Endodermal cell (in vitro differentiated cells): ENCODE measurements at regions not wholly inside any gene's neighbourhood (a gene's known extent, or its start where the extent isn't known, plus 50 kb on each side); places are given as distances from the start of the nearest gene placed in this dataset.
"Not testable (repeated sequence)": the region's sequence is repeated elsewhere in the genome, so short reads cannot be mapped to it uniquely, and the experiment has no call there.

Experiments used
- DNase-seq: peaks from one replicate; pipeline ENCODE4 v3.0.0-alpha.2; 2017
- H3K27ac ChIP-seq: 2 replicates; pipeline ENCODE4 v1.5.1; 2013; ENCODE audit warnings: mild to moderate bottlenecking, low read depth, low read length, moderate library complexity
- H3K27me3 ChIP-seq: 2 replicates; pipeline ENCODE4 v1.6.1; 2013; ENCODE audit warnings: mild to moderate bottlenecking, low read length, moderate library complexity; ENCODE audit not compliant: insufficient read depth, control insufficient read depth, poor library complexity, severe bottlenecking
- H3K36me3 ChIP-seq: 2 replicates; pipeline ENCODE4 v1.7.0; 2013; ENCODE audit warnings: mild to moderate bottlenecking, low read length, moderate library complexity; ENCODE audit not compliant: control insufficient read depth, insufficient read depth
- H3K4me1 ChIP-seq: one replicate; pipeline ENCODE4 v1.7.0; 2013; ENCODE audit warnings: low read length; ENCODE audit not compliant: control insufficient read depth, insufficient read depth
- H3K4me3 ChIP-seq: 2 replicates; pipeline ENCODE4 v1.5.1; 2013; ENCODE audit warnings: mild to moderate bottlenecking, low read length, moderate library complexity
- H3K9ac ChIP-seq: 2 replicates; pipeline ENCODE4 v1.6.1; 2013; ENCODE audit warnings: mild to moderate bottlenecking, low read length, moderate library complexity; ENCODE audit not compliant: poor library complexity, severe bottlenecking; ENCODE audit errors: extremely low read depth
- H3K9me3 ChIP-seq: 2 replicates; pipeline ENCODE4 v1.6.1; 2013; ENCODE audit warnings: mild to moderate bottlenecking, low read length, moderate library complexity; ENCODE audit not compliant: control insufficient read depth
- H3K27ac Mint-ChIP-seq: 2 replicates; pipeline ENCODE4 v1.8.0; 2020; ENCODE audit warnings: mixed read lengths
- H3K27me3 Mint-ChIP-seq: 2 replicates; pipeline ENCODE4 v1.8.0; 2021; ENCODE audit warnings: mild to moderate bottlenecking, mixed read lengths; ENCODE audit not compliant: insufficient read depth
- H3K36me3 Mint-ChIP-seq: 2 replicates; pipeline ENCODE4 v1.8.0; 2020; ENCODE audit warnings: low read depth, mixed read lengths
- H3K4me1 Mint-ChIP-seq: 2 replicates; pipeline ENCODE4 v1.8.0; 2020; ENCODE audit warnings: mixed read lengths
- H3K4me3 Mint-ChIP-seq: 2 replicates; pipeline ENCODE4 v1.8.0; 2020; ENCODE audit warnings: mild to moderate bottlenecking, moderate library complexity, mixed read lengths
- H3K9me3 Mint-ChIP-seq: 2 replicates; pipeline ENCODE4 v1.8.0; 2020; ENCODE audit warnings: mild to moderate bottlenecking, mixed read lengths
- WGBS, 2 experiments: methylation state at CpG; one replicate each; pipeline versions ENCODE4 v1.1.5 to v1.1.7; 2013; ENCODE audit warnings: missing lambda C conversion rate in 2 of 2, mixed read lengths in 1 of 2; ENCODE audit not compliant: insufficient coverage in 1 of 2, insufficient read length in 1 of 2; 5-methylcytosine and 5-hydroxymethylcytosine counted together
- TF ChIP-seq, protein P1 (sequence below): fragments of 200-600 bp; sonication (generic); conservative IDR thresholded peaks from 2 replicates; pipeline ENCODE4 v1.5.0; 2021; ENCODE audit warnings: antibody characterized with exemption, mild to moderate bottlenecking

DNA sequence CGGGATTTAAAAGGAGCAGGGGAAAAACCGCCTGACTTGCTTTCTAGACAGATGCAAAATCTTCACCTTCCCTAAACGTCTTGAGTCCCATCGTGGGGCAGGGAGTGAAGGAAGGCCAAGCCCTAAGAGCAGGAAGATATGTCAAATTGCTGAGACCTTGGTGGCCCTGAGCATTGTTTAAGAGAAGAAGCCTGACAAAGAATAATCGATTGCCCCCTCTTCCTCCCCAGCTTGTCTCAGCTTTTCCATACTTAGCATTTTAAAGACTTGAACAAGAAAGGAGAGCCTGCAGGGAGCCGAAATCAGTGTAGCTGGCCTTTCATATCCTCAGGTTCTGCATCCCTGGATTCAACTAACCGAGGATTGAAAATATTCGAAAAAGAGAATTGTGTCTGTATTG is 157.6 kb upstream of the DLX2 start:
- H3K27me3 ChIP-seq: no peaks in the 10 kb centered on the region
- DNase-seq: no peak
- peaks cover 2% of the 10 kb centered on the region for H3K4me1 Mint-ChIP-seq
- no peaks in the 10 kb centered on the region for H3K9me3 ChIP-seq
- H3K27ac ChIP-seq: peak overlapping the region; percentile 58
- no peaks in the 10 kb centered on the region for H3K36me3 ChIP-seq
- no peak overlapping the region for H3K4me3 Mint-ChIP-seq
- no peak overlapping the region for H3K4me3 ChIP-seq
- TF ChIP-seq, protein P1, sequence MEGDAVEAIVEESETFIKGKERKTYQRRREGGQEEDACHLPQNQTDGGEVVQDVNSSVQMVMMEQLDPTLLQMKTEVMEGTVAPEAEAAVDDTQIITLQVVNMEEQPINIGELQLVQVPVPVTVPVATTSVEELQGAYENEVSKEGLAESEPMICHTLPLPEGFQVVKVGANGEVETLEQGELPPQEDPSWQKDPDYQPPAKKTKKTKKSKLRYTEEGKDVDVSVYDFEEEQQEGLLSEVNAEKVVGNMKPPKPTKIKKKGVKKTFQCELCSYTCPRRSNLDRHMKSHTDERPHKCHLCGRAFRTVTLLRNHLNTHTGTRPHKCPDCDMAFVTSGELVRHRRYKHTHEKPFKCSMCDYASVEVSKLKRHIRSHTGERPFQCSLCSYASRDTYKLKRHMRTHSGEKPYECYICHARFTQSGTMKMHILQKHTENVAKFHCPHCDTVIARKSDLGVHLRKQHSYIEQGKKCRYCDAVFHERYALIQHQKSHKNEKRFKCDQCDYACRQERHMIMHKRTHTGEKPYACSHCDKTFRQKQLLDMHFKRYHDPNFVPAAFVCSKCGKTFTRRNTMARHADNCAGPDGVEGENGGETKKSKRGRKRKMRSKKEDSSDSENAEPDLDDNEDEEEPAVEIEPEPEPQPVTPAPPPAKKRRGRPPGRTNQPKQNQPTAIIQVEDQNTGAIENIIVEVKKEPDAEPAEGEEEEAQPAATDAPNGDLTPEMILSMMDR: no peak
- no peaks in the 10 kb centered on the region for H3K4me1 ChIP-seq
- WGBS, 2 experiments: 43 to 58% methylated on average over 3 to 8 of the region's 8 CpGs
- no peak overlapping the region for H3K27ac Mint-ChIP-seq
- H3K36me3 Mint-ChIP-seq: no peaks in the 10 kb centered on the region
- H3K9ac ChIP-seq: no peak overlapping the region
- H3K27me3 Mint-ChIP-seq: no peaks in the 10 kb centered on the region
- peaks cover 4% of the 10 kb centered on the region for H3K9me3 Mint-ChIP-seq

DNA sequence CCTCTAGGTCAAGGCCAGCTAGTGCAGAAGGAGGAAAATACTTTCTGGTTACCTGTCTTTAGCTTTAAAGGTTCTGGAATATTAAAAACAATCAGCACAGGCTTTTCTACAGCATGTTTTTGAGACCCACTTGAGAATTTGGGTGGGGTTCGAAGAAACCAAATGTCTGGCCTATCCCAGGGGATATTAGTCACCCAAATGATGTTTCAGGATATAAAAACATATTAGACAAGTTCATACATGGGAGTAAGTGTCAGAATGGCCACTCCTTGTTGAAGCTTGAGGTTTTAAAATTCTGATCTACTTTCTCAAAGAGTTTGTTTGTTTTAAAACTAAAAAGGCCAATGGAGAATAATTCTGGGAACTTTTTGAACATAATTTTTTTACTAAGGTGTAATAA is 158.6 kb upstream of the DLX2 start:
- H3K4me1 ChIP-seq: no peaks in the 10 kb centered on the region
- Mint-ChIP-seq H3K4me1 (peaks cover 2% of the 10 kb centered on the region), H3K9me3 (peaks cover 7% of the 10 kb centered on the region), H3K27ac (no peak overlapping the region), H3K36me3 (no peaks in the 10 kb centered on the region), H3K27me3 (no peaks in the 10 kb centered on the region), H3K4me3 (no peak overlapping the region)
- H3K4me3 ChIP-seq: no peak overlapping the region
- TF ChIP-seq, protein P1: no peak
- no peak overlapping the region for H3K9ac ChIP-seq
- H3K9me3 ChIP-seq: no peaks in the 10 kb centered on the region
- H3K36me3 ChIP-seq: no peaks in the 10 kb centered on the region
- DNase-seq: no peak
- 93 to 100% methylated on average over 1 of the region's 1 CpG for whole genome bisulfite sequencing, 2 experiments
- no peaks in the 10 kb centered on the region for H3K27me3 ChIP-seq
- peak overlapping the region; percentile 2 for H3K27ac ChIP-seq

DNA sequence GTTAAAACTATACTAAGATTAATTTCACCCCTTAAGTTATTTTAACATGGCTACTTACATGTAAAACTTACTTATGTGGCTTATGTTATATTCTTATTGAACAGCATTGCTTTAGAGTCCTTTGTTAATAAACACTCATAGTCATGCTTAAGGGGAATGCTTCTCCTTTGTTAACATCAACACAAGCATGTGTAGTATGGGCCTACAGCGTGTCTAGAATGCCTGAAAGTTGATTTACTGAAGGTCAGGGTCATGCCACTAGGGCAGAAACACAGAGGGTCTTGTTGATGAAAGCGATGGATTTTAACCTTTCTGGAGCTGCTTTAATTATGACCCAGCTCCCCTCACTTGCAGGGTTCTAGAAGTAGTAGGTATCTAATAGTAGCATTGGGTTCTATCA is 159.8 kb upstream of the DLX2 start:
- no peaks in the 10 kb centered on the region for H3K9me3 ChIP-seq
- peaks cover 3% of the 10 kb centered on the region for H3K27me3 Mint-ChIP-seq
- H3K27ac Mint-ChIP-seq: no peak overlapping the region
- H3K27ac ChIP-seq: no peak overlapping the region
- H3K9me3 Mint-ChIP-seq: peaks cover 8% of the 10 kb centered on the region
- TF ChIP-seq, protein P1: no peak
- no peak for DNase-seq
- H3K4me3 ChIP-seq: no peak overlapping the region
- H3K9ac ChIP-seq: no peak overlapping the region
- 94% methylated on average over 2 of the region's 2 CpGs; no CpG with 5 or more reads in 1 of the 2 experiments for WGBS, 2 experiments
- H3K4me1 Mint-ChIP-seq: peaks cover 2% of the 10 kb centered on the region
- no peaks in the 10 kb centered on the region for H3K4me1 ChIP-seq
- H3K4me3 Mint-ChIP-seq: no peak overlapping the region
- no peaks in the 10 kb centered on the region for H3K36me3 ChIP-seq
- H3K36me3 Mint-ChIP-seq: no peaks in the 10 kb centered on the region
- no peaks in the 10 kb centered on the region for H3K27me3 ChIP-seq

DNA sequence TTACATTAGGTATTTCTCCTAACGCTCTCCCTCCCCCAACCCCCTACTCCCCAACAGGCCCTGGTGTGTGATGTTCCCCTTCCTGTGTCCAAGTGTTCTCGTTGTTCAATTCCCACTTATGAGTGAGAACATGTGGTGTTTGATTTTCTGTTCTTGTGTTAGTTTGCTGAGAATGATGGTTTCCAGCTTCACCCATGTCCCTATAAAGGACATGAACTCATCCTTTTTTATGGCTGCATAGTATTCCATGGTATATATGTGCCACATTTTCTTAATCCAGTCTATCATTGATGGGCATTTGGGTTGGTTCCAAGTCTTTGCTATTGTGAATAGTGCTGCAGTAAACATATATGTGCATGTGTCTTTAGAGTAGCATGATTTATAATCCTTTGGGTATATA is 162.1 kb upstream of the DLX2 start:
- H3K27ac Mint-ChIP-seq, H3K36me3 Mint-ChIP-seq, H3K4me1 ChIP-seq, H3K9me3 Mint-ChIP-seq, H3K36me3 ChIP-seq, H3K9ac ChIP-seq, H3K27ac ChIP-seq, H3K9me3 ChIP-seq, H3K4me1 Mint-ChIP-seq, DNase-seq, H3K27me3 Mint-ChIP-seq, H3K4me3 ChIP-seq, H3K4me3 Mint-ChIP-seq, H3K27me3 ChIP-seq: not testable (repeated sequence)
- WGBS, 2 experiments: 88% methylated on average over 2 of the region's 2 CpGs; no CpG with 5 or more reads in 1 of the 2 experiments

DNA sequence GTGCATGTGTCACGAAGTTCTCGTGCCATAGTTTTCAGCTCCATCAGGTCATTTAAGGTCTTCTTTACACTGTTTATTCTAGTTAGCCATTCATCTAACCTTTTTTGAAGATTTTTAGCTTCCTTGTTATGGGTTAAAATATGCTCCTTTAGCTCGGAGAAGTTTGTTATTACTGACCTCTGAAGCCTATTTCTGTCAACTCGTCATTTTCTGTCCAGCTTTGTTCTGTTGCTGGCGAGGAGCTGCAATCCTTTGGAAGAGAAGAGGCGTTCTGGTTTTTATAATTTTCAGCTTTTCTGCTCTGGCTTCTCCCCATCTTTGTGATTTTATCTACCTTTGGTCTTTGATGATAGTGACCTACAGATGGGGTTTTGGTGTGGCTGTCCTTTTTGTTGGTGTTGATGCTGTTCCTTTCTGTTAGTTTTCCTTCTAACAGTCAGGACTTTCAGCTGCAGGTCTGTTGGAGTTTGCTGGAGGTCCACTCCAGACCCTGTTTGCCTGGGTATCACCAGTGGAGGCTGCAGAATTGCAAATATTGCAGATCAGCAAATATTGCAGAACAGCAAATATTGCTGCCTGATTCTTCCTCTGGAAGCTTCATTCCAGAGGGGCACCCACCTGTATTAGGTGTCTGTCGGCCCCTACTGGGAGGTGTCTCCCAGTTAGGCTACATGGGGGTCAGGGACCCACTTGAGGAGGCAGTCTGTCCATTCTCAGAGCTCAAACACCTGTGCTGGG is 157.7 kb upstream of the ITGA6 start:
- H3K27me3 ChIP-seq, H3K27ac Mint-ChIP-seq, H3K36me3 Mint-ChIP-seq, H3K9me3 ChIP-seq, DNase-seq, H3K36me3 ChIP-seq, H3K9ac ChIP-seq, H3K9me3 Mint-ChIP-seq, H3K4me1 ChIP-seq, H3K4me3 Mint-ChIP-seq, H3K4me3 ChIP-seq, H3K27me3 Mint-ChIP-seq, H3K27ac ChIP-seq: not testable (repeated sequence)
- WGBS, 2 experiments: 83 to 92% methylated on average over 4 to 7 of the region's 7 CpGs
- H3K4me1 Mint-ChIP-seq: peaks cover 15% of the 10 kb centered on the region
